K562 (cell line): ENCODE measurements at regions not wholly inside any gene's neighbourhood (a gene's known extent, or its start where the extent isn't known, plus 50 kb on each side); places are given as distances from the start of the nearest gene placed in this dataset.

ENCODE experiments used
- BDP1 ChIP-seq: IDR thresholded peaks from 3 replicates; pipeline ENCODE4 v1.6.1; 2011; ENCODE audit not compliant: insufficient read length, insufficient read depth
- CAMTA2 ChIP-seq: fragments of 250-450 bp; sonication (Bioruptor Pico); conservative IDR thresholded peaks from 2 replicates; pipeline ENCODE4 v1.5.1; 2022
- MBD2 ChIP-seq: sonication (generic); IDR thresholded peaks from 2 replicates; pipeline ENCODE4 v1.6.1; 2016; ENCODE audit warnings: low read depth, borderline replicate concordance
- MTA3 ChIP-seq: fragments of 450-650 bp; formaldehyde crosslinking; IDR thresholded peaks from 2 replicates; pipeline ENCODE4 v1.6.1; 2017; ENCODE audit warnings: mild to moderate bottlenecking, borderline replicate concordance
- NBN ChIP-seq: fragments of 450-650 bp; IDR thresholded peaks from 2 replicates; pipeline ENCODE4 v1.6.1; 2016; ENCODE audit warnings: low read depth, mild to moderate bottlenecking
- POLR2A ChIP-seq: fragments of 450-650 bp; conservative IDR thresholded peaks from 2 replicates; pipeline ENCODE4 v1.6.1; 2016
- RAD21 ChIP-seq, 2 experiments: fragments of 250-450 bp in 1 of 2; fragments of 450-650 bp in 1 of 2; sonication (Bioruptor Pico) in 1 of 2; formaldehyde crosslinking in 1 of 2; IDR thresholded peaks in 1 of 2; conservative IDR thresholded peaks in 1 of 2; 2 replicates each; pipeline versions ENCODE4 v1.4.0 to v1.8.0; 2020 to 2022; ENCODE audit warnings: mild to moderate bottlenecking in 2 of 2, moderate library complexity in 1 of 2
- RERE ChIP-seq: sonication (generic); formaldehyde crosslinking; IDR thresholded peaks from 2 replicates; pipeline ENCODE4 v1.8.0; 2023; ENCODE audit warnings: missing genetic modification reagents, mild to moderate bottlenecking, borderline replicate concordance
- TAF7 ChIP-seq: fragments of 450-650 bp; IDR thresholded peaks from 2 replicates; pipeline ENCODE4 v1.6.1; 2016; ENCODE audit warnings: missing genetic modification characterization, missing compliant biosample characterization
- TCF7 ChIP-seq: sonication (generic); IDR thresholded peaks from 2 replicates; pipeline ENCODE4 v1.6.1; 2016; ENCODE audit warnings: antibody characterized with exemption, borderline replicate concordance
- ZBTB1 ChIP-seq: sonication (generic); formaldehyde crosslinking; IDR thresholded peaks from 2 replicates; pipeline ENCODE4 v1.8.1; 2023; ENCODE audit warnings: missing genetic modification reagents, low read depth, mild to moderate bottlenecking, borderline replicate concordance
- ZBTB8A ChIP-seq: fragments of 450-650 bp; IDR thresholded peaks from 2 replicates; pipeline ENCODE4 v1.6.1; 2018; ENCODE audit warnings: mild to moderate bottlenecking, moderate library complexity; ENCODE audit not compliant: partially characterized antibody
- ZNF766 ChIP-seq: fragments of 200-800 bp; sonication (Bioruptor generic); conservative IDR thresholded peaks from 2 replicates; pipeline ENCODE4 v1.6.1; 2016; ENCODE audit warnings: missing genetic modification characterization, missing compliant biosample characterization
- TF ChIP-seq, protein P1 (sequence below): sonication (generic); formaldehyde crosslinking; IDR thresholded peaks from 2 replicates; pipeline ENCODE4 v1.5.0; 2020; ENCODE audit warnings: missing genetic modification reagents

DNA sequence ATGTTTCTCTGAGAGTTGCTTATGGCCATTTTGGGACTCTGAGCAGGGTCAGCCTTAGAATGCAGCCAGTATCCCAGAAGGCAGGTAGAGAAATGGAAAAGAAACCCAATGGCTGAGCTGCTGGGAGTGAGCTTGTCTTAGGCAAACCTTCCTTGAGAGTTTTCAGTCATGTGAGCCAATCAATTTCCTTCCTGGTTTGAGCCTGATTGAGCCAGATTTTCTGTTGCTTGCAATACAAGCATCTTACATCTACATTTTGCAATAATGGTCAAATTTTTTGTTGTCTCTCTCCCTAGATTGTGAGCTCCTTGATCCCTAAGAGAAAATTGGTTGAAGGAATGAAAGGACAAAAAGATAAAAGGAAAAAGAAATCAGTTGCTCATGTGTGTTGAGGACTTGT is 155.3 kb downstream of the SNX18 start:
- no peak for TF ChIP-seq ZBTB1 (CRISPR knock-in tag)
- TF ChIP-seq POLR2A = no peak
- no peak for TF ChIP-seq ZBTB8A
- no peak for TF ChIP-seq ZNF766 (CRISPR knock-in tag)
- TF ChIP-seq BDP1 = no peak
- no peak for TF ChIP-seq RERE (CRISPR knock-in tag)
- TF ChIP-seq, protein P1, sequence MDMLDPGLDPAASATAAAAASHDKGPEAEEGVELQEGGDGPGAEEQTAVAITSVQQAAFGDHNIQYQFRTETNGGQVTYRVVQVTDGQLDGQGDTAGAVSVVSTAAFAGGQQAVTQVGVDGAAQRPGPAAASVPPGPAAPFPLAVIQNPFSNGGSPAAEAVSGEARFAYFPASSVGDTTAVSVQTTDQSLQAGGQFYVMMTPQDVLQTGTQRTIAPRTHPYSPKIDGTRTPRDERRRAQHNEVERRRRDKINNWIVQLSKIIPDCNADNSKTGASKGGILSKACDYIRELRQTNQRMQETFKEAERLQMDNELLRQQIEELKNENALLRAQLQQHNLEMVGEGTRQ (CRISPR knock-in tag) = no peak
- no peak for TF ChIP-seq RAD21 (CRISPR knock-in tag; conservative IDR thresholded peaks at IDR 0.05 in 1 of 2, IDR thresholded peaks at IDR 0.05 in 1 of 2)
- TF ChIP-seq TCF7 = no peak
- TF ChIP-seq TAF7 = no peak
- no peak for TF ChIP-seq CAMTA2 (CRISPR knock-in tag)
- no peak for TF ChIP-seq MBD2
- no peak for TF ChIP-seq NBN
- TF ChIP-seq MTA3 = no peak
